NCI-H2107 (cell line): ENCODE measurements at regions not wholly inside any gene's neighbourhood (a gene's known extent, or its start where the extent isn't known, plus 50 kb on each side); places are given as distances from the start of the nearest gene placed in this dataset.

Source experiments
- DNase-seq: peaks from one replicate; lab custom pipeline; 2025; lab: John Stamatoyannopoulos, UW

DNA sequence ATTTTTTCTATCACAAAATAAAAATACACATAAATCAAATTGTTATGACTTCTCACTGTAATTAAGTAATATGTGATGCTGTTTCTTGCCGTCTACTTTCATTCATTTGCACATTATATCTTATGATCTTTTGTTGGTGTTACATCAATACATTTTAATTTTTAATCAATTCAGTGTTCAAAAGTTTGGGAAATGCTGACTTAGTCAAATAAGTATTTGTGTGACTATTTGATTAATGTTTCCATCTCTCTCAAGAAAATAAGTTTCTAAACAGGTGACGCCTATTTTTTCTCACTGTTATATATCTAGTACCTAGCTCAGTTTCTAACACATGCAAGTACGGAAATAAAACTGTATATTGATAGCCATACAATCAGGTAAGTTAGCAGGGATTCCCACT lies 329.5 kb upstream of the KIRREL3 start:
- no peak for DNase-seq

DNA sequence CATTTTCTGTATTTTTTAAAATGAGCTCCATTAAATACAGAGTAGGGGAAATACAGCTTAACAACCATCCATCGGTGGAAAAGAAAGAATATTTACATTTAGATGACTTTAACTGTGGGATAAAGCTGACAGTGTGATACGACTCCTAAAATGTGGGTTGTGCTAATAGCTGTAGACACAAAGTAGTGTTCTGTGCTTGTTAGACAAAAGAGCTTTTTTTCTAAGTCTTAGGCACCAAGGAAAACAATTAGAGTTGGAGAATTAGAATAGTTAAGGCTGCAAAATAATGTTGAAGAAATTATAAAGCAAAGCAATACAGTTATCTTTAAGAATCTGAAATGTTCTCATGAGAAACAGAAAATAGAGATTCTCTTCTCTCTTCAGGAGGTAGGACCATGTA lies 307.7 kb upstream of the KIRREL3 start:
- DNase-seq = no peak

DNA sequence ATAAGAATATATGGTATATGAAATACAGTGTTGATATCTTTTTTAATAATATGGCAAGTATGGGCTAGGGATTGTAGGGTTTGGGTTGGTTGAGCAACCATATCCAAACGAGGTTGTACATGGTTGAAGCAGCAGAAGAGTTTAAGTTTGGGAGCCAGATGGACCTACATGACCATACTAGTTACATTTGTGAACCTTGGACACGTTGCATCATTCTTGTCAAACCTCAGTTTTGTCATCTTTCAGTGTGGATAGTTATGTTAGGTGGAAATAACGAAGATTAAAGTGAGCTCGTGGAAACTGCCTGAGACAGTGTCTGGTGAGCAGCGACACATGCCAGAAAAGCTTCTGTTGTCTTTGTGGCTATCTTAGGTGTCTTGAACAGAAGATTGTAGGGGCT lies 307.1 kb upstream of the KIRREL3 start:
- DNase-seq = no peak

DNA sequence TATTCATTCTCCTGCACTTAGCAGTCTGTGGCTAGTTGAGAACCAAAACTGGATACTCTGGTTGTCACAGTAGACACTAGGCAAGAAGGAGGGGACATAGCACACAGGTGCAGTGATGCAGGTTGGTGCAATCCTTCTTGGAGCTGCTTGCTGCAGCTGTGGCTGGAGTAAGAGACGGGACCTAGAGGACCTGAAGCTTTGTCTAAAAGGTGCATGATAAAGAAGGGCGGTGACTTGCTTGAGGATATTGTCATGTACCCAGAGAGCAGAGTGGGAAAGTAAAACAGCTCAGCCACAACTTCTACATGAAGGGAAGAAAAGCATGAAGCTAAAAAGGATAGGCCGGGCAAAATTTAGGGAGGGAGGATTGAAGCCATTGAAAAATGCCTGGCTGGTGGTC lies 304.1 kb upstream of the KIRREL3 start:
- no peak for DNase-seq

DNA sequence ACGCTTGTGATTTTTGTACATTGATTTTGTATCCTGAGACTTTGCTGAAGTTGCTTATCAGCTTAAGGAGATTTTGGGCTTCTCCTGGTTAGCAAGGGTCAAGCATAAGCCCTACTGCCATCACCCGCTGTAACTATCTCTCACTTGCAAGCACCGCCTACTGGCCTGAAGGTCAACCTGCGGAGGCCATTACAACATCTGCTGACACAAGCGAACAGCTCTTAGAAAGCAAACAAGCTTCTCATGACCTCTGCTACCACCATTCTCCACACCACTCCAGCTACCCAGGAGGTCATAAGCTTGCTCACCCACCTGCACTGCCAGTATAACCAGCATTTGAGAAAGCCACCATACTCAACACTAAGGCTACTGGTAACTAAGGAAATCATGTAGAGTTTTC lies 288.4 kb upstream of the KIRREL3 start:
- DNase-seq = no peak

DNA sequence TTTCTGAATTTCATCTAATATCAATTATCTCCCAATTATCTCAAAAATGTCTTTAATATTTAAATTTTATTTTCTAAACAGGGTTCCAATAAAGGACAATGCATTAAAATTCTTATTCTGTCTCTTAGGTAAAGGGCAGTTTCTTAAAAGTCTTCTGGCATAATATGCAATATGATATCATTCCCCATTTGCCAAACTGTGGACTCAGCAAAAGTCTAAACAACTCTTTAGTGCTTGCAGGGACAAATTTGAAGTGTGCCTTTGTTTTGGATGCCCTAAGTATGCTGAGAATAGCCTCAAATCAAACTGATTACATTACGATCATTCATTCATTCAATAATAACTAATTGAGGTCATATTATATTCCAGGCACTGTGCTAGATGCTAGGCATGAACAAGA lies 281.0 kb upstream of the KIRREL3 start:
- DNase-seq = no peak

DNA sequence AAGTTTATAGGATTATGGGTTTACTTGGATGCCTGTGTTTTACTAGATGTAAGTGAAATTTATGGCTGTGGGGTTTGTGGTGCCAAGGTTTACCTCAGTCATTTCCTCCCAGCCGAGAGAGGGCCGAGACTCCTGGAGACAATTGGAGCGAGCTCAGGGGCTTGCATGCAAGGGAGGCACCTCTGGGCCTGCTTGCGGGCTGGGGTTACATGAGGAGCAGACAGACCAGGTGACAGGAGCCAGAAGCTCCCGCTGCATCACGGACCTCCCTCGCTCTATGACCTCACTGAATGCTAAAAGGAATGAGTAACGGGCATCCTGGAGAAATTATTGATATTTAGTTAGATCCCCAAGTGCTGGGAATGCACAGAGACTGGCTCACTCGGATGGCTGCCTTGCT lies 275.2 kb upstream of the KIRREL3 start:
- no peak for DNase-seq

DNA sequence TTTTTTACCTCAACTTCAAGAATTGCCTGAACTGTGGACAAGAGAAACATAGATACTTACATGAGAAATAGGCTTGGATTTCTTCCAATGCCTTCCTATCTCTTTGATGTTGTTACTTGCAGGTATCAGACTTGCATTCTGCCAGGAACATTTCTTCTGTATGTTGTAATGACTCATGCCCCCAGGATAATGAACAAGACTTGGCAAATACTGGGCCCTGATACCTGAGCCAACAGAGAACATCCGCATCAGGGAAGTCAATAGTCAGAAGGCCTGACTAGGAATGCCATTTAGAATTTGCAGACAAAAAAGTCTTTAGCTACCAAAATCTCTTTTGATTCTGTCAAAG lies 273.7 kb upstream of the KIRREL3 start:
- DNase-seq = no peak

DNA sequence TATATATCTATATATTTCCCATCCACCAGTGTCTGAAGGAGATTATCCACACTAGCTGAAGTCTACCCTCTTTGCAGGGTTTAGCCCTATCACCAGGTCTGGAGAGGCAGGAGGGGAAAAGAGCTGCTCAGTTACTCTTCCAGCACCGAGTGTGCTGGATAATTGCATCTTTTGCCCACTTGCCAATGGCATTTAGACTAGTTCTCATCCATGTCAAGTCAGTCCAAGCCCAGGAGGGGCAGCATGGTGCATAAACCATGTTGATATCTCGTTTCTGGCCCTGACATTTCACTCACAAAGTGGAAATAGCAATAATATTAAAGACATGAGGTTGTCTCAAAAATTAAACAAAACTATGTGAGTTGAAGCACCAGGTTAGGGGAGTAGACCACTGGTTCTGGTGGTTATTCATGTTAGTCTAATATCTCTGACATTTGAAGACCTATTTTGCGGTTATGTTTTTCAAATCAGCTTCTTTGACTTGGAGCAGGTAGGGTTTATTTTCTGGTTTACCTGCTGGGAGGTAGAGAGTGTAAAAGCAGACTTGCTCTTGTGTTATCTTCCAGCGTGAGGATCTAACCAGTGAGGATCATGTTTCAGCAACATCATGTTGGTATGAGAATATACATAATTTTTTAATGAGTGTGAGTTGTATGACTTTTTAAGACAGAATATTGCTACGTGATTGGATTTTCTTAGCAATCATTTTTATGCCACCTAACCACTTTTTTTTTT lies 273.2 kb upstream of the KIRREL3 start:
- no peak for DNase-seq

DNA sequence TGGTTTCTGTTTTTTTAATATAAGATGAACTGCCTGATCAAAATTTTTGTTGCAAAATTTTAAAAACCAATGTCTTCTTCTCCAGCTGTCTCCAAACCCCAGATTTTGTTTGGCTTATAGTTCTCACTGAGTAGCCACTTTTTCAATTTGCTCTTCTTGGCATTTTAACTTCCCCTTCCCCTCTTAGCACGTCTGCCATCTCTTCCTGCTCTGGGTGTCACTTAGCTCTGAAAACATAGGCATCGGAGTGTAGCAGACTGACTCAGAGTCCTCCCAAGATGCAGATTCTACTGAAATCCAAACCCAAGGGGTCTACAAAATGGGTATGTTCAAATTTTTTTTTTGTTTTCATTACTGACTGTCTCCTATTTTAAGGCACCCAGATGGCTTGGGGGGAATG lies 270.3 kb upstream of the KIRREL3 start:
- DNase-seq = no peak

DNA sequence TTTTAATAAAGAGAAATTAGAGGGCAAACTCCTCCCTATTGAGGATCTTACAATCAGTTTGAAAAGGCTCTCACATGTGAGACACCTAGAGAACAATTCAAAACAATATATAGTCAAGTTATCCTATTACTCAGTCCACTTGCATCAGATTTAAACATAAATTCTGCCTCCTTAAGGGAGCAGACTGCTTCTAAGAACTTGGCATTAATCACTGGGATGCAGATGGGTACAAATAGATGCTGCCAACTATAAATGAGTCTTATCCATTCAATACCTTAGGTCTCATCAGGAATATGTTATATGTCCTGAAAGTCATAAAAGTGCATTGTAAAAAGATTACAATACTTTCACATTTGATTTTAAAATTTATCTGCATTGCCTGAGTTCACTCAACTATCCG lies 269.3 kb upstream of the KIRREL3 start:
- no peak for DNase-seq

DNA sequence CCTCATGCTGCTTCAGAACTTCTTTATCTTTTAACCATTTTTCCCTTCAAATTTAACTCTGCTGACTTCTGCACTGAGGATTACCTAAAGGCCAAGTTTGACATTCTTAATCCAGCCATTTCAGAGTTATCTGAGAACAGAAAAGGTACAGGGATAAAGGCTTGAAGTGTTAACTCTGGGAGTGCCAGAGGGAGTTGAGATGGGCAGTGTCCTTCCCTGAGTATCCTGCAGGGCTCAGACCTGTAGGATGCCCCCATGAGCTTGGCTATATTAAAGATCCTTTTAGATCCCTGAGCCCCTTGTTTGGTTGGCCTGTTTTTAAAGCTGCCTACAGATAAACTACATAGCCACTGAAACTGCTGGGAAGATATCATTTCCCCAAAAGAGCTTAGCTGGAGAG lies 268.4 kb upstream of the KIRREL3 start:
- no peak for DNase-seq

DNA sequence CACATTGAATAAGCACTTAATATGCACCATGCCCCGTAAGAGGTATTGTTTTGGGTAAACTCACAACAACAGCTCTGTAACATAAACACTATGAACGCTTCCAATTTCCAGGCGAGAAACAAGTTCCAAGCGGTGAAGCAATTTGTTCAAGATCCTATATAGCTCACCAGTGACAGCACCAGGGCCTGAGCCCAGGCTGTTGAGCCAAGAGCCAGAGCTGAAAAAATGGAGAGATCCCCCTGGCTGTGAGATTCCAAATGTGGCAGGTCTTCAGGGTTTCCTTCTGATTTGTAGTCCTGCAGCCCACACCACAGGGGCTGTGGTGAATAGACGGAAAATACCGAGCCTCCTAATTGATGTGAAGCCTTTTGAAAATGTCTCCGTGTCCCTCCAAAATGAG lies 268.0 kb upstream of the KIRREL3 start:
- DNase-seq = no peak

DNA sequence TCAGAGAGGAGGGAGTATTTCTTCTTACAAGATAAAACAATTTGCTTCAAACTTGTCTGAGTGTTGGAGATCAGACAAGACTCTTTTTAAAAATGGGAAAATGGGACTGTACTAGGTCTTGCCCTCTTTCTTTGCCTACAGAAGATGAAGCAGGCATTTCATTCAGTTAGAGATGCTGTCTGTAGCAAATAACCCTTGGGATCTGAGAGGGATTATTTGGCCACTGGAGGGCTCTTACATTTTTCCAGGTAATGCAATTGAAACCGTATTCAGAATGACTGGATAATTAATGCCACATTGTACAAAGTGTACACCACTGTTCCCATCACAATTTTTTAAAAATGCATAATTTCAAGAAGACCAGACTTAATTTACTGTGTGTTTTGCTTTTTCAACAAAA lies 258.5 kb upstream of the KIRREL3 start:
- DNase-seq = no peak

DNA sequence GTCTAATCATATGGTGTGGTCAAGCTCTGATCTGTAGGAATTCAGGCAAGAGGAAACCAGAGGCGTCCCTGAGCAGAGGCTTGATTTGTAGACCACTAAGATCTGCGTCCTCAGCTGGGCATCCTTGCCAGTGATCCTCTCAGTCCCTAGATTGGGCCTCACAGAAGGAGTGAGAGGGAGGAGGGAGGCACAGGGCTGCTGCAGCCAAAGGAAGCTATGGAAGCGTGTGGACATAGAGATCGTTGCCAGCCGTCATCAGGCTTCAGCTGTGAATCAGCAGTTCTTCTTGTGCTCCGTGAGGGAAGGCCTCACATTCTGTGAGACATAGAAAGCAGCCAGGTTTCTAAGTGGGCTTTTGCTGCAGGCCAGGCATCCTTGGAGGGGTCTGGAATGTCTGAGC lies 254.6 kb upstream of the KIRREL3 start:
- DNase-seq = no peak

DNA sequence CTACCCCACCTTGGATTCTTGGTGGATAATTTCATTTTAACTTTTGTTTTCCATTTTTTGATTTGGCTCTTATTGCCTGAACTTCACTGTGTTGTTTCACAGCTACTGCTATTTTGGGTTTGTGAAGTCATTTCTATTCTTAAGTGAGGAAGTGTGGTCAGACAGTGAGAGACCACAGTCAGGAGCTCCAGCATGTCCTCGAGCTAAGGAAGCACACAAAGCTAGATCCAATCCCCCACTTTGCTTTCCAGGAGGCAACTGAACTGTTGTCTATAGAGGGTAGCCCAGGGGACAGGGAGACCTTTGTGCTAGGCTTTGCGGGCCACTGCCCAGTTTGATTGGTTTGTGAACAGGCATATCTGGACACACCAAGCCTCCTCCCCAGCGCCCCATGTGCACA lies 251.8 kb upstream of the KIRREL3 start:
- DNase-seq = no peak

DNA sequence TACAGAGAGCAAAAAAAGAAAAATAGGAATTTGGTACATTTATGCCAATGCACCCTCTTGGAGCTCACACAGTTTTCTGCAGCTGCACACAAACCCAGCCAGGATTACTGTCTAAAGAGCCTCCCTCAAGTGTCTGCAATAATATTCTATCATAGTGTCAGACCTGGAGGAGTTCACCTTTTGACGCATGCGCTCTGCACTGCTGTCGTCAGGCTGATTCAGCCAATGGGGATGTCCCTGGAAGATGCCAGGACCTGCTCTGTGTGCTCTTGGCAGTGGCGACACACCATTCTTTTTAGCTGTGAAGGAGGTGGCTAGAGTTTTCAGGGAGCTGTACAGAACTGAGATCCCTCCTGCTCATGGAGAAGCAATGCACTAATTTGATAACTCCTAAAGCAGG lies 249.0 kb upstream of the KIRREL3 start:
- no peak for DNase-seq

DNA sequence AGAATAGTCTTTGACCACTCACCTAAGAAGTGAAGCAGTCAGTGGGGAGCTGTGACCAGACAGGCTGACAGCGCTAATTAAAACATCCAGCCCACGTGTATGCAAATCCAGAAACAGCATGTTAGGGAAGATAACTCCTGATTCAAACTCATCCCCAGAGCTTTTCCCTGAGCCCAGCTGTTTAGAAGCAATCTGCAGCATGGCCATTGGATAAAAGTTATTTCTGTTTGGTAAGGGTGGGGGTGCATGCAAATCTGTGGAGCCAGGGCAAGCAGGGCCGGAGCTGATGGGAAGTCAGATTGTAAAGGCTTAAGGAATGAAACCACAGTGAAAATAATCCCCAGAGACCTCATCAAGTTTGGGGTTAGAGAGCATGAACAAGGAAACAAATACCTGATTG lies 247.9 kb upstream of the KIRREL3 start:
- no peak for DNase-seq

DNA sequence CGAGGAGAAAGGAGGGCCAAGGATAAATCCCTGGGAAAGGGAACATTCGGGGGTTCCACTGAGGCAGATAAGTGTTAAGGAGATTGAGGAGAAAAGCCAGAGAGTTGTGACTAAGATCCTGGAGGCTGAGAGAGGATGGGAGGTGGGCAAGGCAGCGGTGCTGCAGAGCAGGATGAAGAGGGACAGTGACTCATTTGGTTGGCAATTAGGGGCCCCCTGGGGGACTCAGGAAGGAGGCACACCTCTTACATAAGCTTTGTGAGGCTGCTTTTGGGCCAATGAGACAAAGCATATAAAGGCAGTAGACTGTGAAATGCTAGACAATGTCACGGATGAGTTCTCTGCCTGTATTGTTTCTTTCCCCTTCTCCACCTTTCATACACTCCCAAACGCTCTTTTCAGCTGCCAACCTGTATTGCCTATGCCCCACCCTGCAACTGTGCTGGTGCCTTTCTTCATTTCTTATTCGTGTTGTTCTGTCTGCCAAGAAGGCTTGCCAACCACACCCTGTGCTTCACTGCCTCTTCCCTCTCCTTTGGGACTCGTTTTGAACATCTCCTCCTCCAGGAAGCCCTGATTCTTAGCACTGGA lies 246.8 kb upstream of the KIRREL3 start:
- DNase-seq = no peak

DNA sequence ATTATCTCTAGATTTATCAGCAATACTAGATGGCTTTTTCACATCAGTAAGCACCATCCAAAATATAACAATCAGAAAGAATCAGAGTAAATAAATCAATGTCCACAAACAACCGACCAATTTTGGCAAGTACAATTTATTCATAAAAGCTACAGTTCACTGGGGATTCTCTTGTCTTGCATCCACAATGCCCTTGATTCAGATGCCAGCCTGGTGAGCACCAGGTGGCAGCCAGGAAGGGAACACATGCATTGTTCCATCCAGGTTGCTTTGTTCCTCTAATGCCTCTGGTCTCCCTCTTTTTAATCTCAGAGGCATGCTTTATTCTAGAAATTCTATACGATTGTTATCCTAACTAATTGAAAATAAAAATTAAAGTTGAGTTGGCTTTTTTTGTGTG lies 242.1 kb upstream of the KIRREL3 start:
- DNase-seq = no peak

DNA sequence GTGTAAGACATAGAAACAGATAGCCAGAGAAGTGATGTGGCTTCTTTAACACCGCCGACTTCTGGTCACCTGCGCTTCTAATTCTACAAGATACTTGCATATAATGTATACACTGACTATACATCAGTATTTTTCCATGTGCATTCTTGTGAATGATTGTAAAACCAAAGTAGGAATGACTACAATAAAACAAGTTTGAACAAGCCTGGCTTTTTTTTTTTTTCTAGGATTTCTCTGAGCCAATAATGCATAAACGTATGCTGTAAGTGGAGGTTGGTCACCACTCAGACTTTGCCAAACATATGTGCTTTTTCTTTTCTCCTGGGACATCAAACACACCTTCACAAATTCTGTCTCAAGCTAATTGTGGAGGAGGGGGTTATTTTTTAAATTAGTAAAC lies 237.8 kb upstream of the KIRREL3 start:
- DNase-seq = no peak

DNA sequence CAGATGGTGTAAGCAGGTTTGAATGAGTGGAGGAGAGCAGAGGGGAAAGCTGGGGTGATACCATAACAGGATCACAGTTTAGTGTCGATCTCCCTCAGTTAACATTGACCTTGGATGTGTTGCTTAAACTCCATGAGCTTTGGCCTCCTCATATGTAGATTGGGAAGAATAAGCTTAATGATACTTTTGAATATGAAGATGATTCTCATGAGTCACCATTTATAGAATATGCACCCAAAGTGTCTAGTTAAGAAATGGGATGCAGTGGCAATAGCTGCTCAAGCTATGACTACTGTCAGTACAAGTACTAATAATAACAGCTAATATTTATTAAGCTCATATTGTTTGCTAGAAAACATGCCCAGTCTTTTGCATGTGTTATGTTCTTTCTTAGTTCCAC lies 236.2 kb upstream of the KIRREL3 start:
- DNase-seq = no peak

DNA sequence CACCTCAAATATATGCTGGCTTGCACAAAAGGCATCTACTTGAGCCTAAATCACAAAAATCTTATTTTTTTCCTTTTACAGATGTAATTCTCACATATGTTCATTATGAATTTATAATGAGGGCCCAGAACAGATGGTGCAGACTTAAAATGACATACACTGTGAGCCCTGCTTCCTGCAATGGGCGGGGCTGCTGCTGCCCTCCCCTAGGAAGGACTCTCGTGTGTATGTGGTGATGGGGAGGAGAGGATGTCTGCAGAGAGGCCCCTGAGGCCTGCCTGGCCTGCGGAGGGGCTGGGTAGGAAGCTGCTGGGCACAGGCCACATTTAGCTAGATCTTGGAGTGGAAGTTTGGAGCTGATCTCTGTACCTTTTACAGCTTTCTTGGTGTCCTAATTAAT lies 233.4 kb upstream of the KIRREL3 start:
- DNase-seq = no peak

DNA sequence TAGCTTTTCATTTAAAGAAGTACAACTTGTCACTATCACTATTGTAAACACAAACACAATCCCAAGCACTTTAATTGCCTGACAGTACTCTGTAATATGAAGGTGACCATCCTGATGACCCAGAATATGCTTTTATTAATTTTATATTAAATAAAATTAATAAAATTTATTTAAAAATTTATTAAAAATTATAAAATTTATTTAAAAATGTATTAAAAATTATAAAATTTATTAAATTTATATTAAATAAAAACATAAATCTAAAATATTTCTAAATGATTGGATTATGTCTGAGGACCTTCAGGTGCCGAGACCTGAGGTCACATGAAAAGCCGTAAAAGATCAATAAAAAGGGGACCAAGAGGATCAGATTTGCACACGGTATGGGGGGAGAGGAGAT lies 229.8 kb upstream of the KIRREL3 start:
- DNase-seq = no peak
